DND-41 (cell line): ENCODE measurements at regions not wholly inside any gene's neighbourhood (a gene's known extent, or its start where the extent isn't known, plus 50 kb on each side); places are given as distances from the start of the nearest gene placed in this dataset.

Experiments
- EZH2 ChIP-seq: IDR thresholded peaks from 3 replicates; pipeline ENCODE4 v1.6.1; 2012; ENCODE audit warnings: borderline replicate concordance, low read depth, mild to moderate bottlenecking, moderate library complexity, low read length, inconsistent platforms; ENCODE audit not compliant: severe bottlenecking
- TF ChIP-seq, protein P1 (sequence below): IDR thresholded peaks from 2 replicates; pipeline ENCODE4 v1.5.1; 2012; ENCODE audit warnings: borderline replicate concordance, low read length, moderate library complexity, mild to moderate bottlenecking; ENCODE audit not compliant: poor library complexity, severe bottlenecking; ENCODE audit errors: extremely low read depth

DNA sequence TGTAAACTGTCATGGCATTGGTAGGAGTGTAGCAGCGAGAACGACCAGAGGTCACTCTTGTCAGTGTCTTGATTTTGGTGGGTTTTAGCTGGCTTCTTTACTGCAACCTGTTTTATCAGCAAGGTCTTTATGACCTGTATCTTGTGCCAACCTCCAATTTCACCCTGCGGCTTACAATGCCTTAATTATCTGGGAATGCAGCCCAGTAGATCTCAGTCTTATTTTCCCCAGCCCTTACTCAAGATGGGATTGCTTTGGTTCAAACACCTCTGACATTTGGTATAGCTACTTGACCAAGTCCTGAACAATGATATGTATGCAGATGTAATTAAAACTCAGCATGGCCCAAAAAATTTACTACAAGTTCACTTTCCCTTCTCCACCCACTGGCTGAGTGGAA lies 388.4 kb downstream of the RSL24D1 start:
- TF ChIP-seq, protein P1, sequence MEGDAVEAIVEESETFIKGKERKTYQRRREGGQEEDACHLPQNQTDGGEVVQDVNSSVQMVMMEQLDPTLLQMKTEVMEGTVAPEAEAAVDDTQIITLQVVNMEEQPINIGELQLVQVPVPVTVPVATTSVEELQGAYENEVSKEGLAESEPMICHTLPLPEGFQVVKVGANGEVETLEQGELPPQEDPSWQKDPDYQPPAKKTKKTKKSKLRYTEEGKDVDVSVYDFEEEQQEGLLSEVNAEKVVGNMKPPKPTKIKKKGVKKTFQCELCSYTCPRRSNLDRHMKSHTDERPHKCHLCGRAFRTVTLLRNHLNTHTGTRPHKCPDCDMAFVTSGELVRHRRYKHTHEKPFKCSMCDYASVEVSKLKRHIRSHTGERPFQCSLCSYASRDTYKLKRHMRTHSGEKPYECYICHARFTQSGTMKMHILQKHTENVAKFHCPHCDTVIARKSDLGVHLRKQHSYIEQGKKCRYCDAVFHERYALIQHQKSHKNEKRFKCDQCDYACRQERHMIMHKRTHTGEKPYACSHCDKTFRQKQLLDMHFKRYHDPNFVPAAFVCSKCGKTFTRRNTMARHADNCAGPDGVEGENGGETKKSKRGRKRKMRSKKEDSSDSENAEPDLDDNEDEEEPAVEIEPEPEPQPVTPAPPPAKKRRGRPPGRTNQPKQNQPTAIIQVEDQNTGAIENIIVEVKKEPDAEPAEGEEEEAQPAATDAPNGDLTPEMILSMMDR, result no peak
- no peak for TF ChIP-seq EZH2
